ENCODE measurements at regions not wholly inside any gene's neighbourhood (a gene's known extent, or its start where the extent isn't known, plus 50 kb on each side); places are given as distances from the start of the nearest gene placed in this dataset.

- TF ChIP-seq ZNF274 (IDR thresholded peaks at IDR 0.05; ENCODE audit: low read depth, low read length), result no peak
- H3K4me3 ChIP-seq (ENCODE audit: low read length), result no peak overlapping the region
Measured at GRCh38 chr3:105006164-105006563, 360.5 kb upstream of the ALCAM start.

GRCh38 chr3:105013657-105014056 lies 353.1 kb upstream of the ALCAM start:
- TF ChIP-seq ZNF274 (IDR thresholded peaks at IDR 0.05; ENCODE audit: low read depth, low read length), result no peak
- H3K4me3 ChIP-seq (ENCODE audit: low read length), result no peak overlapping the region

GRCh38 chr3:105014631-105015030 lies 352.1 kb upstream of the ALCAM start:
- TF ChIP-seq ZNF274 (IDR thresholded peaks at IDR 0.05; ENCODE audit: low read depth, low read length), result no peak
- no peak overlapping the region for H3K4me3 ChIP-seq (ENCODE audit: low read length)

GRCh38 chr3:105022813-105023212 lies 343.9 kb upstream of the ALCAM start:
- no peak overlapping the region for H3K4me3 ChIP-seq (ENCODE audit: low read length)
- TF ChIP-seq ZNF274 (IDR thresholded peaks at IDR 0.05; ENCODE audit: low read depth, low read length), result no peak

- TF ChIP-seq ZNF274 (IDR thresholded peaks at IDR 0.05; ENCODE audit: low read depth, low read length), result no peak
- no peak overlapping the region for H3K4me3 ChIP-seq (ENCODE audit: low read length)
Measured at GRCh38 chr3:105030211-105030610, 336.5 kb upstream of the ALCAM start.

GRCh38 chr3:105032541-105032940 lies 334.2 kb upstream of the ALCAM start:
- no peak overlapping the region for H3K4me3 ChIP-seq (ENCODE audit: low read length)
- no peak for TF ChIP-seq ZNF274 (IDR thresholded peaks at IDR 0.05; ENCODE audit: low read depth, low read length)

- H3K4me3 ChIP-seq (ENCODE audit: low read length), result no peak overlapping the region
- no peak for TF ChIP-seq ZNF274 (IDR thresholded peaks at IDR 0.05; ENCODE audit: low read depth, low read length)
Measured at GRCh38 chr3:105033081-105033480, 333.6 kb upstream of the ALCAM start.

GRCh38 chr3:105039004-105039403 lies 327.7 kb upstream of the ALCAM start:
- no peak for TF ChIP-seq ZNF274 (IDR thresholded peaks at IDR 0.05; ENCODE audit: low read depth, low read length)

GRCh38 chr3:105040026-105040622 lies 326.6 kb upstream of the ALCAM start:
- no peak for TF ChIP-seq ZNF274 (IDR thresholded peaks at IDR 0.05; ENCODE audit: low read depth, low read length)

More at GRCh38 chr3:105039004-105039403, 327.7 kb upstream of the ALCAM start:
- H3K4me3 ChIP-seq (ENCODE audit: low read length), result no peak overlapping the region

GRCh38 chr3:105042586-105042985 lies 324.1 kb upstream of the ALCAM start:
- H3K4me3 ChIP-seq (ENCODE audit: low read length), result no peak overlapping the region
- TF ChIP-seq ZNF274 (IDR thresholded peaks at IDR 0.05; ENCODE audit: low read depth, low read length), result no peak

More at GRCh38 chr3:105040026-105040622, 326.6 kb upstream of the ALCAM start:
- no peak overlapping the region for H3K4me3 ChIP-seq (ENCODE audit: low read length)

GRCh38 chr3:105051111-105051510 lies 315.6 kb upstream of the ALCAM start:
- TF ChIP-seq ZNF274 (IDR thresholded peaks at IDR 0.05; ENCODE audit: low read depth, low read length), result no peak
- no peak overlapping the region for H3K4me3 ChIP-seq (ENCODE audit: low read length)

GRCh38 chr3:105051972-105052371 lies 314.7 kb upstream of the ALCAM start:
- no peak overlapping the region for H3K4me3 ChIP-seq (ENCODE audit: low read length)
- TF ChIP-seq ZNF274 (IDR thresholded peaks at IDR 0.05; ENCODE audit: low read depth, low read length), result no peak

- no peak for TF ChIP-seq ZNF274 (IDR thresholded peaks at IDR 0.05; ENCODE audit: low read depth, low read length)
- H3K4me3 ChIP-seq (ENCODE audit: low read length), result no peak overlapping the region
Measured at GRCh38 chr3:105062853-105063252, 303.9 kb upstream of the ALCAM start.

GRCh38 chr3:105065895-105066839 lies 300.5 kb upstream of the ALCAM start:
- H3K4me3 ChIP-seq (ENCODE audit: low read length), result no peak overlapping the region
- TF ChIP-seq ZNF274 (IDR thresholded peaks at IDR 0.05; ENCODE audit: low read depth, low read length), result no peak

GRCh38 chr3:105067361-105067760 lies 299.3 kb upstream of the ALCAM start:
- H3K4me3 ChIP-seq (ENCODE audit: low read length), result no peak overlapping the region
- TF ChIP-seq ZNF274 (IDR thresholded peaks at IDR 0.05; ENCODE audit: low read depth, low read length), result no peak

All from GM08714 (cell line).